AG09309 (cell line): ENCODE measurements at regions not wholly inside any gene's neighbourhood (a gene's known extent, or its start where the extent isn't known, plus 50 kb on each side); places are given as distances from the start of the nearest gene placed in this dataset.

Experiments used
- DNase-seq: peaks from one replicate; pipeline ENCODE4 v3.0.0-alpha.2; 2010; ENCODE audit warnings: low read depth
- H3K4me3 ChIP-seq: 2 replicates; pipeline ENCODE4 v1.5.1; 2011; ENCODE audit warnings: mild to moderate bottlenecking, low read depth, low read length, moderate library complexity; ENCODE audit not compliant: control insufficient read depth
- TF ChIP-seq, protein P1 (sequence below): IDR thresholded peaks from 2 replicates; pipeline ENCODE4 v1.5.1; 2011; ENCODE audit warnings: mild to moderate bottlenecking, low read depth, low read length, inconsistent platforms; ENCODE audit not compliant: insufficient read depth, control insufficient read depth; ENCODE audit errors: missing control alignments

DNA sequence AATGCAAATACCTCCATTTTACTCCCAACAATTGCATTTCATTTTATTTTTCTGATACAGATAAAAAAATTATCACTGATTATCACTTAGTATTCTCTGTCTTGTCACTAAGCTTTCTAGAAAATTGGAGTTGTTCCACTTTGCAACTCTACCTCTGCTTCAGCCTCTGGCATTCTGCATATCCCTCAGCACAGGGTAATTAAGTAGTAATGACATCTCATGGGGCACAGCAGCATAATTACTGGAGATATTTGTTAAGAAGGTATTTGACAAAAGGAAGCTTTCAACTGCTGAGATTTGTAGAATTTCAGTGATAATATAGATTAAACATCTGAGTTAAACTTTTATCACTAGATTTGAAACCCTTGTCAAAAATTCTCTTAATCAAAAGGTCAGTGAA lies 446.2 kb downstream of the HTR1A start:
- TF ChIP-seq, protein P1, sequence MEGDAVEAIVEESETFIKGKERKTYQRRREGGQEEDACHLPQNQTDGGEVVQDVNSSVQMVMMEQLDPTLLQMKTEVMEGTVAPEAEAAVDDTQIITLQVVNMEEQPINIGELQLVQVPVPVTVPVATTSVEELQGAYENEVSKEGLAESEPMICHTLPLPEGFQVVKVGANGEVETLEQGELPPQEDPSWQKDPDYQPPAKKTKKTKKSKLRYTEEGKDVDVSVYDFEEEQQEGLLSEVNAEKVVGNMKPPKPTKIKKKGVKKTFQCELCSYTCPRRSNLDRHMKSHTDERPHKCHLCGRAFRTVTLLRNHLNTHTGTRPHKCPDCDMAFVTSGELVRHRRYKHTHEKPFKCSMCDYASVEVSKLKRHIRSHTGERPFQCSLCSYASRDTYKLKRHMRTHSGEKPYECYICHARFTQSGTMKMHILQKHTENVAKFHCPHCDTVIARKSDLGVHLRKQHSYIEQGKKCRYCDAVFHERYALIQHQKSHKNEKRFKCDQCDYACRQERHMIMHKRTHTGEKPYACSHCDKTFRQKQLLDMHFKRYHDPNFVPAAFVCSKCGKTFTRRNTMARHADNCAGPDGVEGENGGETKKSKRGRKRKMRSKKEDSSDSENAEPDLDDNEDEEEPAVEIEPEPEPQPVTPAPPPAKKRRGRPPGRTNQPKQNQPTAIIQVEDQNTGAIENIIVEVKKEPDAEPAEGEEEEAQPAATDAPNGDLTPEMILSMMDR: no peak
- DNase-seq: no peak
- H3K4me3 ChIP-seq: no peak overlapping the region

DNA sequence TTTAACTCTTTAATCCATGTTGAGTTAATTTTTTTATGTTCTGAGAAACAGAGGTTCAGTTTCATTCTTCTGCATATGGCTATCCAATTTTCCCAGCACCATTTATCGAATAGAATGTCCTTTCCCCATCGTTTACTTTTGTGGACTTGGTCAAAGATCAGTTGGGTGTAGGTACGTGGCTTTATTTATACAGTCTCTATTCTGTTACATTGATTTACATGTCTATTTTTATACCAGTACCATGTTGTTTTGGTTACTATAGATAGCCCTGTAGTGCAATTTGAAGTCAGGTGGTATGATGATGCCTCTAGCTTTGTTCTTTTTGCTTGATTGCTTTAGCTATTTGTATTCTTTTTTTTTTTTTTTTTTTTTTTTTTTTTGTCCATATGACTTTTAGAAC lies 462.0 kb downstream of the HTR1A start:
- no peak overlapping the region for H3K4me3 ChIP-seq
- TF ChIP-seq, protein P1: no peak
- DNase-seq: no peak

DNA sequence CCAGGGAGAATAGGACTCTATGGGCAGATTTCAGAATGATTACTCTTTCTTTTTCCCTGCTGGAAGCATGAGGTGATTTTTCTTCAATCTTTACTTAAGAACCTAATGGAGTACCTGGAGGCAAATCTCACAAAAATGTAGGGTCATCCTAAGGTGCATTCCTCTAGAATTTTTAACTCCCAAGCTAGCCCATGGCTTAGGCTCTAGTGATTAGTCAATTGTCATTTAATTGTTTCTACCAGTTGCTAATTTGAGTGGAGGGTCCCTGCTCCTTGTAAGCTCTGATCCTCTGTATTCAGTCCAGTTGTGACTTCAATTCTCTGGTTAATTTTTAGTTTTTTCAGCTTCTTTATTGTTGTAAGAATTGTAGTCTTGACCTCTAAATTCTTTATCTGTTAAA lies 467.0 kb downstream of the HTR1A start:
- no peak for DNase-seq
- TF ChIP-seq, protein P1: no peak
- H3K4me3 ChIP-seq: no peak overlapping the region

DNA sequence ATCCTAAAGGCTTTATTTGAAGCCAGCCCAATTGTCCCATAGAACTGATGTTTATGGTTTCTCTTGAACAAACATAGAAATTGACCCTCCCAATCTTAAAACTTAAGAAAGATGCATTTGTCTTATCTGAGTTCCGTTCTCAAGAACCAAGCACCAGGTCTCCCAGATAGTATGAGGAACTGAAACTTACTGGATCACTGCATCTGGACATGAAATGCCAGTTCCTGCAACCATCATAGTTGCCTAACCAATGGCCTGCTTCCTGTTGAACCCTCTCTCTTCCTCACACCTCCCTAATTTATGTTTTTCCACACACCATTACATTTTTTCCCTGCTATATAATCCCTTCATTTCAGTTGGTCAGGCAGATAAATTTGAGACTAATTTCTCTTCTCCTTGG lies 478.9 kb downstream of the HTR1A start:
- no peak overlapping the region for H3K4me3 ChIP-seq
- TF ChIP-seq, protein P1: no peak
- no peak for DNase-seq

DNA sequence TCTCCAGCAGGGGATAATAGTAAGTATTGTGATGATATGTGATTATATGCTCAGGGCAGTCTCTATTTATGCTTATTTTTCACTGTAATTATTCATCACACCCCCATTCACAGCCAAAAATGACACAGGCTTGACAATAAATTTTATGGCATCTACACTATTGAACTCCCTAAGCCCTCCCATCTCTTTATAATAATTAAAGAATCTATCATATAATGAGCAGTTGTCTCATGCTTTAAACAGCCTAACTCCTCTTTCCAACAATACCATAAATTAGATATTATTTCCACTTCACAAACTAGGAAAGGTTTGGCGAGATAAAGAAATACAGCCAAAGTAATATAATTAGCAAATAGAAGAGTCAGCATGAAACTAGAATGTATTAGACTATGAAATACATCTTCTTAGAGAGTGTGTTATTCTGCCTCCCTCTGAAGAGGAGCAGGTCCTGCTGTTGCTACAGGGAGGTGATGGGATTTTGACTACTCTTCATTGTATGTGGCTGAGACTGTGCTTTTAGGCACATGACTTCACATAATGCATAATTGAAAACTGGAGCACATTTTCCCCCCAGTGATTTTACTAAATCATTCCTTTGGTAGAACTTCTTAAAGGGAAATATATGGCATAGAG lies 488.8 kb downstream of the HTR1A start:
- TF ChIP-seq, protein P1: no peak
- H3K4me3 ChIP-seq: no peak overlapping the region
- DNase-seq: no peak

DNA sequence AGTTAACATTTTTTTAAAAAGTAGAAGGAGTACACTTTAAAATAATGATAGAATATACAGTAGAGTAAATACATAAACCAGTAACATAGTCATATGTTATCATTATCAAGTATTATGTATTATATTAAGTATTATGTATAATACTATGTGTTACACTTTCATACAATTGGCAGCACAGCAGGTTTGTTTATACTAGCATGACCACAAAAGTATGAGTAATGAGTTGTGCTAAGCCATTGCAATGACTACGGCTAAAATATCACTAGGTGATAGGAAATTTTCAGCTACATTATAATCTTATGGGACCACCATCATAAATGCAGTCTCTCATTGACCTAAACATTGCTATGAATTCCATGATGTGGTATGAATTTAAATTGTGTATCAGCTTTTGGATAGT lies 506.0 kb downstream of the HTR1A start:
- TF ChIP-seq, protein P1: no peak
- H3K4me3 ChIP-seq: no peak overlapping the region
- no peak for DNase-seq

DNA sequence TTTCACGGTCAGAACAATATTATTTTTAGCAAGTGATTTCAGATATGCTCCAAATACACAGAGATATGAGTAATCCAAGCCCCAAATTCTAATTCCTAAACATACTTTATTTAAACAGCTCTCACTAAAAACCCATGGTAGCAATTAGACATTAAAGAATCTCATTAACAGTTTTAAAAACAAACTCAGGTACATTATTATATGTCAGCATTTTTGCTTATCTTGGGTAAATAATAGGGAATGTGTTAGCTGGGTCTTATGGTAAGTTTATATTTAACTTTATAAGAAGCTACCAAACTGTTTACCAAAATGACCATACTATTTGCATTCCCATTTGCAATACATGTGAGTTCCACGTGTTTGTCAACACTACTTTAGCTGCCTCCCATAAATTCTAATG lies 511.1 kb downstream of the HTR1A start:
- no peak for DNase-seq
- H3K4me3 ChIP-seq: no peak overlapping the region
- TF ChIP-seq, protein P1: no peak
